Fibroblast of the conjunctiva (primary cell): ENCODE measurements at regions not wholly inside any gene's neighbourhood (a gene's known extent, or its start where the extent isn't known, plus 50 kb on each side); places are given as distances from the start of the nearest gene placed in this dataset.
A peak's percentile ranks its signal among the peaks of the same experiment; 100 is the strongest.

Experiments
- DNase-seq: peaks from one replicate; pipeline ENCODE4 v3.0.0-alpha.2; 2010; ENCODE audit warnings: low read depth

DNA sequence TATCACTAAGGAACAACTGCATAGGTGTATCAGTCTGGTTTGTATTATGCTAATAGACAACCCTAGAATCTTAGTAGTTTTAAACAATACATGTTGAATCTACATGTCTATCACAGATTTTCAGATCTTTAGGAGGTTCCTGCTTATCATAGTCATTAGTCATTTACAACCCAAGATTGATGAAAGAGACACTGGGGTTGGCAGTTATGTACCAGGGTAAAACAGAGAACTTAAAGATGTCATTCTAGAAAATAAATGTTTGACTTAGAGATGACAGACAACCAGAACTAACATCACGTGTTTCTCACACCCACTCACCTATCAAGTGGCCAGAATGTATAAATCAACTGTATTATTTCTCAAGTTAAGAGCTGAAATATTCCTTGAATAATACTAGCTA lies 181.9 kb downstream of the PABPC4L start:
- DNase-seq = no peak

DNA sequence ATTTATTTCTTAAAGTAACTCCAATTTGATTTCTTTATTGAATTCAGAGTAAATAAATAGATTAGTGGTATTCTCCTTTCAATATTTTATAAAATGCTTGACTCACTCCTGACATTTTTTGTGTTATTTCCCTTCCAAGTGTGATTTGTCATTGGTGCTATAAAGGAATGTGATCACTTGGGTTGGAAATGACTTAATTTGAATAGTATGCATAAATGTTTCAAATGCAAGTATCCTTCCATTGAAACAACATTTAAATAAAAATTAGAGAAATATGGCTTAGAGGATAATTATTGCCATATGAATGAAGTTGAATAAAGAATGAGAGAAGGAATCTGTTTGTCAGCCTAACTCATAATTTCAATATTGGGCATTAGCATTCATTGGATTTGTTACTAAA lies 182.7 kb downstream of the PABPC4L start:
- no peak for DNase-seq

DNA sequence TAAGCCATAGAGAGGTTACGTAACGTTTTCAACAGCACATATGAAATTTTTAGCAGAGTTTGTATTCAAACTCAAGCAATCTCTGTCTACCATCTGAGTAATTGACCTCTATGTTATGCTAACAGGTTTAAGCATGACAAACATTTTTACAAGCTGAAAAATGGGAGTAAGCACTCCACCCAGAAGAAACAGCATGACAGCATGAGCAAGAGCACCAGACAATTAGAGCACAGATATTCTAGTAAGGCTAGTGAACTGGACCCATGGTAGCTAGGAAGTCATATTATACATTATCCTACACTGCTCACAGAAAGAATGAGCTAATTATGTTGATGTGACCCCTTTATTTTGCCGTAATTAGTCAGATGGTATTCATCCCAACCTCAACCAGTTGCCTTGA lies 200.5 kb downstream of the PABPC4L start:
- no peak for DNase-seq

DNA sequence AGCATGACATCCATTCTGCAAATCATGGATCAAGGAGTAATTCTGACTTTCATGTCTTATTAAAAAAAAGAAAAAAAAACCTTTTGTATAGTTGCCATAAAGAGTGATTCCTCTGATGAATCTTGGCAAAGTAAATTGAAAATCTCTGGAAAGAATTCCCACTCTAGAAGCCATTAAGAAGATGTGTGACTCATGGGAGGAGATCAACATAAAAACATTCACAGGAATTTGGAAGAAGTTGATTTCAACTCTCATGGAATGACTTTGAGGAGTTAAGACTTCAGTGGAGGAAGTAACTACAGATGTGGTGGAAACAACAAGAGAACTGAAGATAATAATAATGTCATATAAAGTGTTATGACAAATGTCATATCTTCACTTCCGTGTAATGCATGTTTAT lies 204.2 kb downstream of the PABPC4L start:
- no peak for DNase-seq

DNA sequence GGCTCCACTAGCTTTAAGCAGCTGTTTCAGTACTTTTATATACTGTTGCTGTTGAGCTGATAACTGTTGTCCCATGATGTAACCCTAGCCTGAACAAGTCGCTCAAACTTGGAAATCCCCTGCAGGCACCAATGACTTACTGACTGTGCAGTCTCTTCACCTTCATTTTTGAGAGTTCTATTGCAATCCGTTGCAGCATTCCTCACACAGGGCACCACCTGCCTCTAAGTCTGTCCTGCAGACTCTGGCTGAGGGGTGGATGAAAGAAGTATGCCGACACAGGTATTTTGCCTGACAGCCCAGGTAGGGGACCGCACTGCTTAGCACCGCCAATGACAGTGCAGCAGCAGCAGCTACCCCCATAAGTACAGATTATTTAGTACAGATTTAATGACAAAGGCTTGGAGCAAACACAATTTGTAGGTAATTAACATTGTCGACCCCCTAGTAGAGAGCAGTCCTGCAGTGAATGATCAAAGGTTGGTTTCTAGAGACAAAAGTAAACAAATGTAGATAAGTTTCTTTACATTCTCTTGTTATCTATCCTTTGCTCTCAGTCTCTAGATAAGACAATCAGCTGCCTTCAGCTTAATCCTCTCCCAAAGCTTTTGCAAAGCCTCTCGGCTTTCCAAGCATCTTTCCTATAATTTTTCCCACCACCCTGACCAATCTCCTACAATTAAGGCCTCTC lies 205.0 kb downstream of the PABPC4L start:
- DNase-seq = no peak

DNA sequence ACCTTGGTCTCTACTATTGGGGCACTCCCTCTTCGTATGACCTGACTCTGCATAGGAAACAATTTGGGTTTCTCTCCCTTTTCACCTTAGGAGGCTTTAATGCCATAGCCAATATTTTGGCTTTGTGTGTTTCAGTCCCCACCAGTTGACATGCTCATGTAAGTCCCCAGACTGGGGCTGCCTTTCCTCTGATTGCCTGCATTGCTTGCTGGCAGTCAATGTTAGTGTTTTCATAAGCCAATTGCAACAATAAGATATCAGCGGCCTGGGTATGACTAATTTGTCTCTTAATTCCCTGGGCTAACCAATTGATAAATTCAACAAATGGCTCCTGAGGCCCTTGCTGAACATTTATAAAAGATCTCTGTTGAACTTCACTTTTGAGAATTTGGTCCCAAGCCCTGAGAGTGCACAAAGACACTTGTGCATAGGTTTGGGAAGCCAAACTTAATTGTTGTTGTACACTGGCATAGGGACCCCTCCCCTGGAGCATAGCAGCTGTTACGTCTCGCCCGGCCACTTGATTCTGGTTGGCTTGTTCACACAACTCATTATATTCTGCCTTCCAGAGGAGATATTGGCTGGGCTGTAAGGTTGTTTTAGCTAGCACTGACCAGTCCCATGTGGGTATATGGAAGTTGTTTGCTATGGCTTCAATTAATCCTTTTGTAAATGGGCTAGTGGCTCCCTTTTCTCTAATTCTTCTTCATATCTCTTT lies 206.2 kb downstream of the PABPC4L start:
- DNase-seq = no peak

- DNase-seq = no peak
These were observed 218.9 kb downstream of the PABPC4L start for GRCh38 chr4:133982533-133983224.

DNA sequence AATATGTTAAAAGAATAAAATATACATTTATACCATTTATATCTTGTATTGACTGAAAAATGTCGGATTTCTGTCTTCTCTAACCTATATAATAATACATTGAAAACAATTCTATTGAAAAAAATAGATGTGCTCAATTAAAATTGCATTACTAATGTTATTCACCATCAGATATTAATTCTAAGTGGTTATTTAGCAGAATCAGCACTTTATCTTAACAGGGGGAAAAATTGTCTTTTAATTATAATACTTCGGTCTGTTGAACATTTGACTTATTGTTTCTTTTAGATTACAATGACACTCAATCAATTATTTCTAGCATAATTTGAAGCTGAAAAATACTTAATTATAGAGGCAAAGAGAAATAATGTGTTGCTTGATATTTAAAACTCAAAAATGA lies 220.3 kb downstream of the PABPC4L start:
- no peak for DNase-seq

GRCh38 chr4:133972586-133972985 lies 229.0 kb downstream of the PABPC4L start:
- no peak for DNase-seq

GRCh38 chr4:133969202-133969848 lies 232.3 kb downstream of the PABPC4L start:
- peak; percentile 13 for DNase-seq

GRCh38 chr4:133968174-133968573 lies 233.4 kb downstream of the PABPC4L start:
- DNase-seq = no peak

DNA sequence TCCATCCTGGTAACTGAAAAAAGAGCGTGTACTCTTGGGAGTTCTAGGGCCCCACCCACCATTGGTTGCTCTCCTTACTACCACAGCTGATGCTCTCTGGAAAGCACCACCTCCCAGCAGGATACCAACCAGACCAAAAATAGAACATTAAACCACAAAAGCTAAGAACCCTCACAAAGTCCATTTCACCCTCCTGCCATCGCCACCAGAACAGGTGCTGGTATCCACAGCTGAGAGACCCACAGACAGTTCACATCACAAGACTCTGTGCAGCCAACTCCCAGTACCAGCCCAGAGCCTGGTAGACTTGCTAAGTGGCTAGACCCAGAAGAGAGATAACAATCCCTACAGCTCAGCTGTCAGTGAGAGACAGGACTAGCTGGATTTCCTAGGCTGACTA lies 240.6 kb downstream of the PABPC4L start:
- no peak for DNase-seq

DNA sequence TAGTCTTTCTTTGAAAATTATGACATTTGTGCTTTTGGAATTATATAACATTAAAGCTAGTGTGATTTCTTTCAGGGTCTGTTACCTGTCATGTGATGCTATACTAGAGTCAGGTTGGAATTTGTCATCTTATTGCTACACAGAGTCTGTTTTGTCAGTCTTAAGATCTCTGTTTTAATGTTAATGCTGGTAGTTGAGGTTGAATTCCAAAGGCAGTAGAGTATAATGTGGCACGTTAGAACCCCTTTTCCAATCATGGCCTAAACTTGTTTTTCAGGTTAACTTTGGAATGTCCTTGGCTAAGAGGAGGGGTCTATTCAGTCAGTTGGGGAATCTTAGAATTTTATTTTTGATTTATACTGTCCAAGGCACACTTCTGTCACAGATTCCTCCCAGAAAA lies 258.5 kb downstream of the PABPC4L start:
- DNase-seq = no peak

GRCh38 chr4:133938061-133938460 lies 263.5 kb downstream of the PABPC4L start:
- no peak for DNase-seq

DNA sequence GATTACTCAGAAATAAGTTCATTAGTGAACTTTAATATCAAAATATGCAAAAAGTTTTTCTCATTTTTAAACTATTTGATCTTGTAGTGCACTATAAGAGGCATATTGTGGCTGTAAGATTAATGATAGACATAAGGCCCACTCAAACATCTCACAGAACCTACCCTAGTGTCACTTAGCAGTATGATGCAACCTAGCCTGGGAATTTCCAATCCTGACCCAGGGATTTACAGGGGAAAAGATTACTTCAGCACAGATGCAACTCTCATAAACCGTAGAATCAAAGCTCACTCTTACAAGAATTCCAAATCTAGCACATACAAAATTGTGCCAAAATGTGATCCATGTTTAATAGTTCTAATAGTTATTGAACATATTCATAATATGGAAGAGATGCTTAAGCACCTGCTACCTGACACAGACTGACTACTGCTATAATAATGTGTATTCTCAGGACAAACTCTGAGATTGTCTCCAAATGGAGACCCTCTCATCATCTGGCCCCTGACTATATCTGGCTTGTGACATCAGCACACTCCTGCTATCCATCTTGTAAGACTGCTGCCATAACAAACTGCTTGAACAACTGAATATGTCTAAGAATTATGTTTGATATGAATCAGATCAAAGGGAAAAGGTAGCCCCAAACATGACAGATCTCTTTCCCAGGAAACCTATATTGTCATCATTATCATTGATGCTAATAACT lies 271.9 kb downstream of the PABPC4L start:
- DNase-seq = no peak

GRCh38 chr4:133921280-133922195 lies 280.1 kb downstream of the PABPC4L start:
- DNase-seq = peak; percentile 5

DNA sequence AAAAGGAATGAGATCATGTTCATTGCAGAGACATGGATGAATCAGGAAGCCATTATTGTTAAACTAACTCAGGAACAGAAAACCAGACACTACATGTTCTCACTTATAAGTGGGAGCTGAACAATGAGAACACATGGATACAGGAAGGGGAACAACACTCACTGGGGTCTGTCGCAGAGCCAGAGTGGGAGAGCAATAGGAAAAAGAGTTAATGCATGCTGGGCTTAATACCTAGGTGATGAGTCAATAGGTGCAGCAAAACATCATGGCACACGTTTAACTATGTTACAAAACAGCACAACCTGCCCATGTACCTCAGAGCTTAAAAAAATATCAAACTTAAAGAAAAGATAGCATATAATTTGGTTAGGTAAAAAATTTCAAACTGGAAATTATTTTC lies 281.4 kb downstream of the PABPC4L start:
- no peak for DNase-seq

DNA sequence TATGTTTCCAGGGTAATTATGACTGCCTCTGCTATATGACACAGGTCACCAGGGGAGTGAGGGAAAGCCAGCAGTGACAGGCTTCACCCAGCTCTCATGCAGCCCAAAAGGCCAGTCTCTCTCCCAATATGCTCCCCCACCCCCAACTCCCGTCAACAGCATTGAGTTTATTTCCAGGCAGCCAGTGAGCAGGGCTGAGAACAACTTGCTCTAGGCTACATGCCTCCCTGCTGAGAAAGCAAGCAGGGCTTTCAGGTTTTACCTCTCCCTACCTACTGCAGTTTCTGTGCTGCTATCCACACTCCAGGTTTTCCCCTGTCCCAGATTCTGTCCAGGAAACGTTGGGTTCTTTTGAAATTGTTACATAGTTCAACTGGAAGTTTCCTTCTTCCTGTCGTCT lies 291.4 kb downstream of the PABPC4L start:
- DNase-seq = no peak

GRCh38 chr4:133903029-133903428 lies 298.6 kb downstream of the PABPC4L start:
- DNase-seq = no peak

DNA sequence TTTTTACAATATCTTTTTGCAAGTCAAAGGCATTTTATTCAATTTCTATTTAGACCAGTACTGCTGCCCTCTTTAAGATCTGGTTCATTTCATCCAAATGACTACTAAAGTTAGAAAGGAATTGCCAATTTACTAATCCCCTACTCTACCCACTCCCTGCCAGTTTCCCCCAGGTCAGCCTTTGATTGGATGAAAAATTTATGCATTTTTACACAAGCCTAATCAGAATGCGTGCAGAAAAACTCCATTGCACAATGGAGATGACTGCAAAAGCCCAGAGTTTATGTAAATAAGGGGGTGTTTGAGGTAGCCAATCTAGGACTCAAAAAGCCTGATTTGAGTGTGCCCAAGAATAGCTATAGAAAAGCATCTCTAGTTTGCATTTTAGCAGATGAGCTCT lies 310.6 kb downstream of the PABPC4L start:
- no peak for DNase-seq

- no peak for DNase-seq
These were observed 313.9 kb downstream of the PABPC4L start for GRCh38 chr4:133887723-133888122.
